ENCODE measurements at regions not wholly inside any gene's neighbourhood (a gene's known extent, or its start where the extent isn't known, plus 50 kb on each side); places are given as distances from the start of the nearest gene placed in this dataset.

- Histone ChIP-seq H3K27me3 (ENCODE audit: control insufficient read depth in 2 of 2, insufficient read depth in 2 of 2, low read length in 2 of 2) (peaks cover 0 to 2% of the 10 kb centered on the region in 2 donors), H3K4me3 (replicated peaks in 1 of 3; ENCODE audit: low read depth in 2 of 3, low read length in 3 of 3) (no peak overlapping the region), H3K36me3 (replicated peaks in 1 of 2; ENCODE audit: control insufficient read depth in 1 of 2, insufficient read depth in 2 of 2, low read length in 2 of 2) (no peaks in the 10 kb centered on the region), H2AFZ (ENCODE audit: insufficient read depth, low read depth, low read length, poor library complexity, severe bottlenecking) (no peak overlapping the region), H3K9me3 (replicated peaks in 1 of 2; ENCODE audit: control insufficient read depth in 1 of 2, insufficient read depth in 1 of 2, low read length in 2 of 2) (no peaks in the 10 kb centered on the region), H3K4me2 (replicated peaks; ENCODE audit: extremely low read depth, low read length, poor library complexity, severe bottlenecking) (no peak overlapping the region), H3K9ac (ENCODE audit: insufficient read depth, low read length, poor library complexity, severe bottlenecking) (no peak overlapping the region), H4K20me1 (ENCODE audit: insufficient read depth, low read length) (no peaks in the 10 kb centered on the region), H3K4me1 (ENCODE audit: control insufficient read depth in 1 of 2, insufficient read depth in 2 of 2, low read length in 2 of 2) (no peaks in the 10 kb centered on the region), H3K79me2 (ENCODE audit: insufficient read depth, low read length) (no peaks in the 10 kb centered on the region), H3K27ac (ENCODE audit: low read depth in 1 of 2, low read length in 2 of 2) (no peak overlapping the region)
- H3K27me3 Mint-ChIP-seq (ENCODE audit: low read depth in 3 of 3), result peaks cover 2 to 14% (median 4%) of the 10 kb centered on the region in 3 donors
- intact Hi-C loops (cut with micrococcal nuclease), result no loop called here
- no peaks in the 10 kb centered on the region for H3K36me3 Mint-ChIP-seq
- DNase-seq, result no peak
- TF ChIP-seq CTCF (IDR thresholded peaks at IDR 0.05), result no peak
- H3K27ac Mint-ChIP-seq, result no peak overlapping the region
- no CpG with 5 or more reads among the region's 1 CpG for WGBS (ENCODE audit: insufficient coverage)
- H3K4me1 Mint-ChIP-seq, result no peaks in the 10 kb centered on the region
- peaks cover 0 to 4% (median 2%) of the 10 kb centered on the region in 7 donors for H3K9me3 Mint-ChIP-seq
- no peak overlapping the region for H3K4me3 Mint-ChIP-seq
These were observed 63.3 kb downstream of the FHIP1A start for GRCh38 chr4:151472297-151472696.

GRCh38 chr4:151472711-151473110, 63.7 kb downstream of the FHIP1A start:
- no CpG with 5 or more reads among the region's 1 CpG for WGBS (ENCODE audit: insufficient coverage)
- Histone ChIP-seq H3K9ac (ENCODE audit: insufficient read depth, low read length, poor library complexity, severe bottlenecking) (no peak overlapping the region), H3K36me3 (replicated peaks in 1 of 2; ENCODE audit: control insufficient read depth in 1 of 2, insufficient read depth in 2 of 2, low read length in 2 of 2) (no peaks in the 10 kb centered on the region), H3K27me3 (ENCODE audit: control insufficient read depth in 2 of 2, insufficient read depth in 2 of 2, low read length in 2 of 2) (peaks cover 0 to 4% of the 10 kb centered on the region in 2 donors), H3K9me3 (replicated peaks in 1 of 2; ENCODE audit: control insufficient read depth in 1 of 2, insufficient read depth in 1 of 2, low read length in 2 of 2) (no peaks in the 10 kb centered on the region), H4K20me1 (ENCODE audit: insufficient read depth, low read length) (no peaks in the 10 kb centered on the region), H3K4me3 (replicated peaks in 1 of 3; ENCODE audit: low read depth in 2 of 3, low read length in 3 of 3) (no peak overlapping the region), H3K4me1 (ENCODE audit: control insufficient read depth in 1 of 2, insufficient read depth in 2 of 2, low read length in 2 of 2) (no peaks in the 10 kb centered on the region), H3K4me2 (replicated peaks; ENCODE audit: extremely low read depth, low read length, poor library complexity, severe bottlenecking) (no peak overlapping the region), H3K27ac (ENCODE audit: low read depth in 1 of 2, low read length in 2 of 2) (no peak overlapping the region), H2AFZ (ENCODE audit: insufficient read depth, low read depth, low read length, poor library complexity, severe bottlenecking) (no peak overlapping the region), H3K79me2 (ENCODE audit: insufficient read depth, low read length) (no peaks in the 10 kb centered on the region)
- H3K27me3 Mint-ChIP-seq (ENCODE audit: low read depth in 3 of 3), result peaks cover 2 to 14% (median 4%) of the 10 kb centered on the region in 3 donors
- H3K27ac Mint-ChIP-seq, result no peak overlapping the region
- peaks cover 0 to 2% (median 0%) of the 10 kb centered on the region in 7 donors for H3K9me3 Mint-ChIP-seq
- no peak for DNase-seq
- no peaks in the 10 kb centered on the region for H3K36me3 Mint-ChIP-seq
- H3K4me3 Mint-ChIP-seq, result no peak overlapping the region
- intact Hi-C loops (cut with micrococcal nuclease), result no loop called here
- H3K4me1 Mint-ChIP-seq, result no peaks in the 10 kb centered on the region
- TF ChIP-seq CTCF (IDR thresholded peaks at IDR 0.05), result no peak

All from CD14-positive monocyte (primary cell).